Erythroblast (primary cell): ENCODE measurements at regions not wholly inside any gene's neighbourhood (a gene's known extent, or its start where the extent isn't known, plus 50 kb on each side); places are given as distances from the start of the nearest gene placed in this dataset.

Experiments
- GATA1 ChIP-seq: IDR thresholded peaks from 2 replicates; pipeline ENCODE4 v1.6.1; 2011; ENCODE audit warnings: low read depth, mild to moderate bottlenecking, control low read depth, low read length, moderate library complexity
- POLR2A ChIP-seq: IDR thresholded peaks from 2 replicates; pipeline ENCODE4 v1.6.1; 2011; ENCODE audit warnings: mild to moderate bottlenecking, low read length

- TF ChIP-seq POLR2A (no peak), GATA1 (no peak)
Measured at GRCh38 chr21:23886828-23887724, 1720.2 kb downstream of the MRPL39 start.
